Spleen (tissue), 11 donors: ENCODE measurements at regions not wholly inside any gene's neighbourhood (a gene's known extent, or its start where the extent isn't known, plus 50 kb on each side); places are given as distances from the start of the nearest gene placed in this dataset.

Source experiments
- DNase-seq: peaks from one replicate; pipeline ENCODE4 v3.0.0-alpha.2; 2020
- H3K27ac ChIP-seq, 8 donors: fragments of 200-600 bp; sonication (generic) in 7 of 8; 1 replicate in 4 of 8; 2 replicates in 4 of 8; pipeline versions ENCODE4 v1.5.0 to v1.8.0; 2016 to 2021; ENCODE audit warnings: inconsistent platforms in 4 of 8, mild to moderate bottlenecking in 4 of 8, moderate library complexity in 1 of 8
- H3K27me3 ChIP-seq, 7 donors: fragments of 200-600 bp; sonication (generic) in 6 of 7; replicated peaks in 1 of 7; 1 replicate in 4 of 7; 2 replicates in 3 of 7; pipeline versions ENCODE4 v1.5.0 to v1.8.0; 2016 to 2021; ENCODE audit warnings: inconsistent platforms in 3 of 7, mild to moderate bottlenecking in 1 of 7
- H3K36me3 ChIP-seq, 6 donors: fragments of 200-600 bp; sonication (generic) in 5 of 6; 1 replicate in 4 of 6; 2 replicates in 2 of 6; pipeline versions ENCODE4 v1.5.0 to v1.8.0; 2016 to 2021; ENCODE audit warnings: inconsistent platforms in 2 of 6
- H3K4me1 ChIP-seq, 6 donors: fragments of 200-600 bp; sonication (generic) in 5 of 6; 1 replicate in 3 of 6; 2 replicates in 3 of 6; pipeline versions ENCODE4 v1.5.0 to v1.8.0; 2016 to 2021; ENCODE audit warnings: inconsistent platforms in 3 of 6
- H3K4me3 ChIP-seq, 8 donors: fragments of 200-600 bp; sonication (generic) in 7 of 8; 1 replicate in 4 of 8; 2 replicates in 4 of 8; pipeline versions ENCODE4 v1.5.0 to v1.8.0; 2016 to 2021; ENCODE audit warnings: inconsistent platforms in 4 of 8, mild to moderate bottlenecking in 4 of 8, moderate library complexity in 2 of 8
- H3K9me3 ChIP-seq, 8 donors: fragments of 200-600 bp; sonication (generic) in 7 of 8; 1 replicate in 4 of 8; 2 replicates in 4 of 8; pipeline versions ENCODE4 v1.5.0 to v1.8.0; 2016 to 2021; ENCODE audit warnings: inconsistent platforms in 4 of 8
- CTCF ChIP-seq, 11 experiments: fragments of 200-600 bp in 7 of 11; fragments of 450-650 bp in 4 of 11; sonication (generic) in 4 of 11; IDR thresholded peaks in 8 of 11; conservative IDR thresholded peaks in 3 of 11; 1 replicate in 7 of 11; 2 replicates in 4 of 11; pipeline versions ENCODE4 v1.4.0 to v1.8.0; 2016 to 2021; ENCODE audit warnings: antibody characterized with exemption in 11 of 11, inconsistent platforms in 4 of 11, mild to moderate bottlenecking in 1 of 11
- POLR2A ChIP-seq, 3 donors: fragments of 450-650 bp; IDR thresholded peaks; one replicate each; pipeline ENCODE4 v1.5.1; 2017; ENCODE audit warnings: antibody characterized with exemption in 3 of 3, mild to moderate bottlenecking in 1 of 3
- POLR2AphosphoS5 ChIP-seq, 3 donors: sonication (generic); formaldehyde crosslinking; IDR thresholded peaks; one replicate each; pipeline ENCODE4 v1.5.1; 2017; ENCODE audit warnings: antibody characterized with exemption in 3 of 3
- WGBS, 5 donors: extraction: QIAGEN DNeasy Blood & Tissue Kit in 3 of 5; methylation state at CpG; one replicate each; pipeline versions ENCODE4 v1.1.5 to v1.1.7; 2013 to 2018; 5-methylcytosine and 5-hydroxymethylcytosine counted together
- intact Hi-C: fragments of 100-400 bp; cut with DNase I; formaldehyde crosslinking; loops from one replicate; pipeline ENCODE4 v1.15.0; 2023; ENCODE audit warnings: low total_unique reads
- donor health status: healthy with polysubstance abuse.
- donor health status: DM: no; HTN: no; CAD: no; lungs with moderate emphysema.
- donor health status: DM: no; HTN: no; CAD: no.
- donor health status: Bipolar disorder and iron deficiency.
- donor health status: healthy.
- donor health status: DM: no; HTN: no; CAD: no.
- donor health status: DM: yes; HTN: yes; CAD: no.

DNA sequence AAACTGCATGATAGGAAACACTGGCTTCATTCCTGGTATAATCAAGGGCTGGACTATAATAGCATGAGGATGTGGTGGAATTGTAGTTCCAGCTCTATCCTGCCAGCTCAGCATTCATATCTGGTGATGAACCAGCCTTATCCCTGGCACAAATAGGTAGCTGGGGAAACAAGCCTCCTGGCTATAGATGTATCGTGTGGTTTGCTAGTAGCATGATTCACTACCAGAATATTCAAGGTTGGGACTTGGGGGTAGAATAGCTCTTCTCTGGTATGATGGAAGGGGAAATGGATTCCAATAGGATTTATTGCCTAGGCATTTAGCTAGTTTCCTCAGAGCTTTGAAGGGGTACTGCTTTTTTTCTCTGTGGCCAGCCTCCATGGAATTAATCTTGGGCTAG lies 532.8 kb downstream of the FBXO15 start:
- Histone ChIP-seq H3K4me1 (no peaks in the 10 kb centered on the region), H3K4me3 (no peak overlapping the region), H3K27me3 (no peaks in the 10 kb centered on the region), H3K9me3 (no peaks in the 10 kb centered on the region), H3K36me3 (no peaks in the 10 kb centered on the region), H3K27ac (no peak overlapping the region)
- intact Hi-C loops: no loop called here
- no peak for DNase-seq
- TF ChIP-seq POLR2AphosphoS5 (IDR thresholded peaks at IDR 0.05) (no peak), CTCF (IDR thresholded peaks at IDR 0.05 in 8 of 11, conservative IDR thresholded peaks at IDR 0.05 in 3 of 11) (no peak), POLR2A (IDR thresholded peaks at IDR 0.05) (no peak)
- 62 to 87% (median 85%) methylated on average over 1 of the region's 1 CpG for WGBS, 5 donors

DNA sequence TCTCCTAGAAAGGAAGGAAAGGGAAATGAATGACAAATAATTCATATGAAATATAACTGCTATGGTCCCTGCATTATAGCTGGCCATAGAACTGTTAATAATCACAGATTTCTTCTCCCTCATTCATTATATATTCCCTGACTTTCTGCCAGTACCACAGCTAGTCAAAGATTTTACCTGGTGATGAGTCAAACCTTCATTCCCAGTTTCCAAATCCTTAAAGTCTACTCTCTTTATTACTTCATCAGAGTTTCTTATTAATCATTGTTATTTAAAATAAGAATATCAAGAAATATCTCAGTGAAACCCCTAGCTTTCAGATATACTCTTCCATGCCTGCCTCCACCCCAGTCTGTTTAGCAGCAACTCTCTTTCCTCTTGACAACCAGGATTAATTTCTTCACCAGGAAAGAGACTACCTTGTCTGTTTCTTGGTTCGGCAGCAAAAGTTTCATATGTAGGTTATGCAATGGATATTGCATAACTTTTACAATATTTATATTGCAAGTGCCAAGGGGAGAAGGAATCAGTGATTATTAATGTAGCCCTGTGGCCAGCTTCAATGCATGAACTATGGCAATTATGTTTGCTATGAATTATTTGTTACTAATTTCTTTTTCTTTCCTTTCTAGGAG lies 533.8 kb downstream of the FBXO15 start:
- Histone ChIP-seq H3K27ac (no peak overlapping the region), H3K4me3 (no peak overlapping the region), H3K27me3 (no peaks in the 10 kb centered on the region), H3K36me3 (no peaks in the 10 kb centered on the region), H3K4me1 (no peaks in the 10 kb centered on the region), H3K9me3 (no peaks in the 10 kb centered on the region)
- TF ChIP-seq POLR2A (IDR thresholded peaks at IDR 0.05) (no peak), CTCF (IDR thresholded peaks at IDR 0.05 in 8 of 11, conservative IDR thresholded peaks at IDR 0.05 in 3 of 11) (no peak), POLR2AphosphoS5 (IDR thresholded peaks at IDR 0.05) (no peak)
- 44 to 78% (median 65%) methylated on average over 1 of the region's 1 CpG for WGBS, 5 donors
- no peak for DNase-seq
- intact Hi-C loops: no loop called here

DNA sequence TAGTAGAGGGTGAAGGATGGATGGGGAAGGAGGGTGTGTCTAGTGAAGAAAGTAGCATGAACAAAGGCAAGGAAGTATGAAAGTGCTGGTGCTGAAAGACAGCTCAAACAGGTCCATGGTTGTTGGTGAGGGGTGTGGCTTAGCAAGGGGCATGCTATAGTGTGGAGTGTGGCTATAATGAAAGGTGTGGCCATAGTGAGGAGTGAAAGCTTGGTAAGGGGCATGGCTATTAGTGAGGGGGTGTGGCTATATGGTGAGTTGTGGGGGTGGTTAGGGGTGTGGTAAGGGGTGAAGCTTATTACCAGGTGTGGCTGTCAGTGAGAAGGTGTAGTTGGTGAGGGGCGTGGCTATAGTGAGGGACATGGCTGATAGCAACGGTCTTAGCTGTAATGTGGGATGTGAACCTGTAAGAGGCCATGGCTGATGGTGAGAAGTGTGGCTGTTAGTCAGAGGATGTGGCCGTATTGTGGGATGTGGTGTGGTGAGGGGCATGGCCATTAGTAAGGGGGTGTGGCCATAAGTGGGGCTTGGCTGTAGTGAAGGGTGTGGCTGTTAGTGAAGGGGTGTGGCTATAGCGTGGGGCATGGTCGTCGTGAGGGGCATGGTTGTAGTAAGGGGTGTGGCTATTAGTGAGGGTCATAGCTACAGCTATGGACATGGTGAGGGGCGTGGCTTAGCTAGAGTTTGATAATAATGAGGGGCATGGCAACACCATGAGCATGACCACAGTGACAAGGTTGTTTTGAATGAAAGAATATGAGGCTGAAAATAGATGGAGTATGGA lies 549.6 kb downstream of the FBXO15 start:
- intact Hi-C loops: no loop called here
- TF ChIP-seq POLR2A (IDR thresholded peaks at IDR 0.05): no peak
- TF ChIP-seq CTCF (IDR thresholded peaks at IDR 0.05 in 8 of 11, conservative IDR thresholded peaks at IDR 0.05 in 3 of 11): no peak
- TF ChIP-seq POLR2AphosphoS5 (IDR thresholded peaks at IDR 0.05): no peak
- Histone ChIP-seq H3K9me3 (no peaks in the 10 kb centered on the region), H3K4me3 (no peak overlapping the region), H3K27me3 (no peaks in the 10 kb centered on the region), H3K36me3 (no peaks in the 10 kb centered on the region), H3K4me1 (no peaks in the 10 kb centered on the region), H3K27ac (no peak overlapping the region)
- 74 to 87% (median 79%) methylated on average over 7 of the region's 7 CpGs for WGBS, 5 donors
- DNase-seq: no peak

DNA sequence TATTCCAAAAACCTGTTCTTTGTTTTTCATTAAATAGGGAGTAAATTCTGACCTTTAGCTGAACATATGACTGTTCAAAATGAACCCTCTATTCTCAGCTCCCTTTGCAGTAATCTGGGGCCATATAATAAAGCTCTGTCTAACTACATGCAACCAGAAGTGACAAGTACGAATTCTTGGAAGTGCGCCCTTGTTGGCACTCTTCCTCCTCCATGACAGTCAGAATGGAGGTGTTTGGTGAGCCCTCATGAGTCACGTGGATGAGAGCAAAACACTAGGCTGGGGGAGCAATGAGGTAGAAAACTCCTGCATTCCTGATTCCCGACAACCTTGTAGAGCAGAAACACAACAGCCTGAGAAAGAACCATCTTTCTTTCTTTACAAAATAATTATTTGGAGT lies 552.9 kb downstream of the FBXO15 start:
- H3K36me3 ChIP-seq: no peaks in the 10 kb centered on the region
- DNase-seq: no peak
- H3K9me3 ChIP-seq: no peaks in the 10 kb centered on the region
- no peaks in the 10 kb centered on the region for H3K27me3 ChIP-seq
- WGBS, 5 donors: 75 to 86% (median 79%) methylated on average over 4 of the region's 4 CpGs
- H3K27ac ChIP-seq: no peak overlapping the region
- H3K4me3 ChIP-seq: no peak overlapping the region
- intact Hi-C loops: no loop called here
- H3K4me1 ChIP-seq: no peaks in the 10 kb centered on the region
- TF ChIP-seq POLR2AphosphoS5 (IDR thresholded peaks at IDR 0.05) (no peak), POLR2A (IDR thresholded peaks at IDR 0.05) (no peak)
